ENCODE measurements at regions not wholly inside any gene's neighbourhood (a gene's known extent, or its start where the extent isn't known, plus 50 kb on each side); places are given as distances from the start of the nearest gene placed in this dataset.

GRCh38 chr6:80466981-80467380, 360.5 kb downstream of the BCKDHB start:
- TF ChIP-seq CTCF (IDR thresholded peaks at IDR 0.05; ENCODE audit: poor library complexity) (no peak), EZH2phosphoT487 (IDR thresholded peaks at IDR 0.05; ENCODE audit: low read depth, severe bottlenecking, unreplicated experiment) (no peak), EZH2 (IDR thresholded peaks at IDR 0.05; ENCODE audit: borderline replicate concordance) (no peak)

Data from hepatocyte (in vitro differentiated cells).